DMS114 treated with DMSO at 0.1 percent for 48 hours (cell line): ENCODE measurements at regions not wholly inside any gene's neighbourhood (a gene's known extent, or its start where the extent isn't known, plus 50 kb on each side); places are given as distances from the start of the nearest gene placed in this dataset.

Source experiments
- DNase-seq: peaks from one replicate; lab custom pipeline; 2025; ENCODE audit not compliant: unreplicated experiment; lab: John Stamatoyannopoulos, UW

DNA sequence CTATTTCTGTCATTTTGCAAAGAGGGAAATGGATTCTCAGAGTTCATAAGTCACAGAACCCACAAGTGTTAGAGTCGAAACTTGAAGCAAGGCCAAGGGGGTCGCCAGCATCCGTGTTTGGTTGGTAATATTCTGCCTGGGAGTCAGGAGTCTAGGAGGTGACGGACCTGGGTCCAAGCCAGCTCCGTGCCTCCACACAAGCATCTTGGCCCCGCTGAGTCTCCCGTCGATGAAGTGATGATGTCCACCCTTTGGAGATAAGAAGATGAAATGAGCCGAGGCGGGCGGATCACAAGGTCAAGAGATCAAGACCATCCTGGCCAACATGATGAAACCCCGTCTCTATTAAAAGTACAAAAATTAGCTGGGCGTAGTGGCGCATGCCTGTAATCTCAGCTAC is 53.2 kb upstream of the TNRC6C start:
- DNase-seq: no peak

DNA sequence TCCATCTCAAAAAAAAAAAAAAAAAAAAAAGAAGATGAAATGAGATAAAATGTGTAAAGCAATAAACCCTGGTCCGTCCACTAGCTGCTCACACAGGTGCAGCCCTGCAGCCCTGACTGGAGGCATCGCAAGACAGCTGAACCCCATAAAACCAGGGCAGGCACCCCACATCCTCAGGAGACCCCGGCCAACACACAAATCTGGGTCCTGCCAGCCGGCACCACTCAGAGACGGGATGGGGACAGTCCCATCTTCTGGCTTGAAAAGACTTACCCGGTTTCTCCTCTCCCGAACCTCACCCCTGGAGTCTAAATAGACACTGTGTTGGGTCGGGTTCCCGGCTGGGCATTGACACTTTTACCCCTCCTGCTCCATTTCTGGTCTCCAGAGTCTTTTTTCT is 52.7 kb upstream of the TNRC6C start:
- DNase-seq: no peak

DNA sequence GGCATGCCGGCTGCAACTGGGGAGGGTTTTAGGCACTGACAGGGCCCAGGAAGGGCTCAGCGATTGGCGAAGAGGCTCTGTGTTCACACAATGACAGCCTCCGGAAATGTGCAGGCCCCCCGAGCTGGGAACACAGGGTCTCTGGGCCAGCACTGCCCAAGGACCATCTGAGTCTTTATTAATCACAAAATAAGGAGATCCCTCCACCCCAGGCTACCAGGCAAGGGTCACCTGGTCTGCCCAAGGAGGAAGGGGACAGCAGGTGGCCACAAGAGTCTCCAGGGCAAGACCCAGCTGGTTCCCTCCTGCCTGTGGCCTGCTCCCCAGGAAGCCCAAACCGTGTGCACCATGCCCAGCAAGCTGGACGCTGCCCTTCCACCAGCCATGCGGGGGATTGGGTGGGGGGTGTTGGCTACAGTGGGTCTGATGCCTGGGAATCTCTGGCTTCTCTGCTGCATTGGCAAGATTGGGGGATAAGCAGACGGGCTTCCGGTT is 52.1 kb upstream of the TNRC6C start:
- no peak for DNase-seq

DNA sequence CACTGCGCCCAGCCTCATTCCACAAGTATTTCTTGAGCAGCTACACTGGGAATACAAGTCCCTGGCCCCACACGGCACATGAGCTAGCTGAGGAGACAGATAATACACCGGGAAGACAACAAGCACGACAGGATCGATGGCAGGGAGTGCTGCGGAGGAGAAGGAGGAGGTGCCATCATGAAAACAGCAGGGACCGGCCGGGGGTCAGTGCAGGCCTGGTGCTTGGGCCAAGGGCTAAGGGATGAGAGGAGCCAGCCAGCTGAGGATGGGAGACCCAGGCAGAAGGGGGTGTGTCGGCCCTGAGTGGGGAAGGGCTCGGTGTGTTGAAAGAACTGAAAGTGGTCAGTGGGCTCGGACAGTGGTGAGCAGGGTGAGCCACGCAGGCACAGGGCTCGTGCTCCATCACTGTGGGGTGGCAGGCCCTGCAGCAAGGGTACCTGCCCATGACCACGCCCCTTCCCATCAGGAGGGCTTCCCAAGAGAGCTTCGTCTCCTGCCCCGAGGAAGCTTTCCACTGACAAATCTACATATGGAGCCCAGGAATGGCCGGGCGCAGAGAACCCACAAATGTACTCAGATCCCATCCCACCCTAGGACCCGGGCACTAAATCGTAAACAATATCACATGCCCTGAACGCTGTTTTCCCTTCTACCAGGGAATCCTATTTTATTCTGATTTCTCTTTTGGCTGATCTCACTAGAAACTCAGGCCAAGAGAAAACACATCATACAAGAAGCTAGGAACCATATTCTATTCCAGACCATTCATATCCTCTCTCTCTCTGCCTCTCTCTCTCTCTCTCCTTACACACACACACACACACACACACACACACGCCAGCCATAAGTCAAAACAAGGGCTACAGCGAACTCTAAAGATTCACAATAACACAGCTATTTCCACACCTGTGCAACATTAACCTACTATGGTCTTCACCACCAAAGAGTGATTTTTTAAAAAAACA is 50.7 kb upstream of the TNRC6C start:
- DNase-seq: no peak

DNA sequence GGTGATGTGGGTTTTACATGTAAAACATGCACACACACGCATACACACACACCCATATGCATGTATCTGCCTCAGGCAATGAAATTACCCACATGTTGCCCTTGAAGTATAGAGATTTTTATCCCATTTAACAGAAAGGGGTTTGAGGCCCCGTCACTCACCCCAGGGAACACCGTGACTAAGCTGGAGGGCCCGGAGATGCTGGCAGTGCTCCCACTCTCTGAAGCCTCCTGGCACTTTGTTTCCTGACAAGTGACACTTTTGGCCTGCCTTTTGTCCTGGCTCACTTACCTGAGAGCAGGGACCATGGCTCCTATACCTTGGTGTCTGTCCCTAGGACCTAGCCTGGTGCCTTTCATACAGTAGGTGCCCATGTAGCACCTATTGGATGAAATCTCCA is 50.0 kb upstream of the TNRC6C start:
- no peak for DNase-seq
